Transverse colon (tissue), 4 donors: ENCODE measurements at regions not wholly inside any gene's neighbourhood (a gene's known extent, or its start where the extent isn't known, plus 50 kb on each side); places are given as distances from the start of the nearest gene placed in this dataset.

ENCODE experiments used
- POLR2A ChIP-seq: fragments of 450-650 bp; IDR thresholded peaks from one replicate; pipeline ENCODE4 v1.6.1; 2016; ENCODE audit warnings: antibody characterized with exemption, mild to moderate bottlenecking, moderate library complexity
- POLR2AphosphoS5 ChIP-seq, 3 donors: sonication (generic); formaldehyde crosslinking; IDR thresholded peaks; one replicate each; pipeline ENCODE4 v1.6.1; 2016; ENCODE audit warnings: antibody characterized with exemption in 3 of 3
- TF ChIP-seq, protein P1 (sequence below), 5 experiments: fragments of 200-600 bp in 3 of 5; fragments of 450-650 bp in 2 of 5; sonication (generic) in 3 of 5; IDR thresholded peaks; 1 replicate in 2 of 5; 2 replicates in 3 of 5; pipeline ENCODE4 v1.5.1; 2016 to 2017; ENCODE audit warnings: antibody characterized with exemption in 5 of 5, inconsistent platforms in 3 of 5, mild to moderate bottlenecking in 2 of 5, moderate library complexity in 1 of 5

DNA sequence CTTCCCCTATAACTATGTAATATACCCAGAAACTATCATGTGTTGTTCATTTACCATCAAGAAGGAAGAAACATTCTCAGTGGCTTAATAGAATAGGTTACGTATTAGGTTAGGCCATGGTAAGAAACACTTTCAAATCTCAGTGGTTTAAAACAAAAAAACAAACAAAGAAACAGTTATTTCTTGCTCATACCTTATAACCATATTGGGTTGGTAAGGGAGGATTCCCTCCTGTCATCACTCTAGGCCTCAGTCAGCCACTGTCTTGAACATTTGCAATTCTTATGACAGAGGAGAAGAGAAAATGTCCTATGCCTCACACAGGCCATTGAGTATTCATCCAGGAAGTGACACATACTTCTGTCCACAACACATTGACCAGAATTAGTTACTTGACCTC lies 727.7 kb upstream of the NECTIN3 start:
- TF ChIP-seq, protein P1, sequence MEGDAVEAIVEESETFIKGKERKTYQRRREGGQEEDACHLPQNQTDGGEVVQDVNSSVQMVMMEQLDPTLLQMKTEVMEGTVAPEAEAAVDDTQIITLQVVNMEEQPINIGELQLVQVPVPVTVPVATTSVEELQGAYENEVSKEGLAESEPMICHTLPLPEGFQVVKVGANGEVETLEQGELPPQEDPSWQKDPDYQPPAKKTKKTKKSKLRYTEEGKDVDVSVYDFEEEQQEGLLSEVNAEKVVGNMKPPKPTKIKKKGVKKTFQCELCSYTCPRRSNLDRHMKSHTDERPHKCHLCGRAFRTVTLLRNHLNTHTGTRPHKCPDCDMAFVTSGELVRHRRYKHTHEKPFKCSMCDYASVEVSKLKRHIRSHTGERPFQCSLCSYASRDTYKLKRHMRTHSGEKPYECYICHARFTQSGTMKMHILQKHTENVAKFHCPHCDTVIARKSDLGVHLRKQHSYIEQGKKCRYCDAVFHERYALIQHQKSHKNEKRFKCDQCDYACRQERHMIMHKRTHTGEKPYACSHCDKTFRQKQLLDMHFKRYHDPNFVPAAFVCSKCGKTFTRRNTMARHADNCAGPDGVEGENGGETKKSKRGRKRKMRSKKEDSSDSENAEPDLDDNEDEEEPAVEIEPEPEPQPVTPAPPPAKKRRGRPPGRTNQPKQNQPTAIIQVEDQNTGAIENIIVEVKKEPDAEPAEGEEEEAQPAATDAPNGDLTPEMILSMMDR (IDR thresholded peaks at IDR 0.05) = no peak
- no peak for TF ChIP-seq POLR2A
- TF ChIP-seq POLR2AphosphoS5 (IDR thresholded peaks at IDR 0.05) = no peak
